ENCODE measurements at regions not wholly inside any gene's neighbourhood (a gene's known extent, or its start where the extent isn't known, plus 50 kb on each side); places are given as distances from the start of the nearest gene placed in this dataset.
"Not testable (repeated sequence)": the region's sequence is repeated elsewhere in the genome, so short reads cannot be mapped to it uniquely, and the experiment has no call there.

DNA sequence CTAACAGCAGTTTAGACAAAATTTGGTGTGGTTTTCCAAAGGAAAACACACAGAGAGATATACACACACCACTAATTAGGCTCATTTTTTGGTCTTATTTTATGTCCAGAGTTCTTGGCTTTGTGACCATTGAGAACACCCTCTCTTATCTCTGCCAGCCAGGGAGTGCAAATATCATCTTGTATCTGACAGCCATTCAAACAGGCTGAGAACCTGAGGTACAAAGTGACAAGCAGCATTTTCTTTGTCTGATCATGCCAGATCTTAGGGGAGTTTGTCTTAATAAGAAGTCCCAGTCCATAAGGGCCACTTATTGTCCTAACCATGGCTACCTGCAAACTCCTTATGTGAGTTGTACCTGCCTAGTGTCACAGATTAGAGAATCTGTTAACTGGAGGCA, 1165.2 kb downstream of the BRINP3 start:
- no peak for DNase-seq (ENCODE audit: low spot score)

DNA sequence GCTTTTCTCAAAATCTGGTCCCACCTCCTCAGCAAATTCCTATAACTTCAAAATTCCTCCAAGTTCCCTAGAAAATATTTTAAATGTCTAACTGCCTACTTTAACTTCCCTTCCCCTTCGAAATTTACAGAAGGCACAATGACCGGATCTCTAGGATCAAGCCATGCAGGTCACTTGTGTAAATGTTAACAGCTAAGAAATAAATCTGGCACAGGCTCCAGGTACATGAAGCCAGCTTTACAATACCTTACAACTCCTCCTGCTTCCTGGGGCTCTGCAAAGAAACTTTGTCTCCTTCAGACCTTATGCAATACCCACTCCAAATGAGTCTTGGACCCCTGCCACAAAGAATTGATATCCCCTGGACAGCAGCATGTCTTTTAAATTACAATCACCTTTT, 1164.2 kb downstream of the BRINP3 start:
- no peak for DNase-seq (ENCODE audit: low spot score)

DNA sequence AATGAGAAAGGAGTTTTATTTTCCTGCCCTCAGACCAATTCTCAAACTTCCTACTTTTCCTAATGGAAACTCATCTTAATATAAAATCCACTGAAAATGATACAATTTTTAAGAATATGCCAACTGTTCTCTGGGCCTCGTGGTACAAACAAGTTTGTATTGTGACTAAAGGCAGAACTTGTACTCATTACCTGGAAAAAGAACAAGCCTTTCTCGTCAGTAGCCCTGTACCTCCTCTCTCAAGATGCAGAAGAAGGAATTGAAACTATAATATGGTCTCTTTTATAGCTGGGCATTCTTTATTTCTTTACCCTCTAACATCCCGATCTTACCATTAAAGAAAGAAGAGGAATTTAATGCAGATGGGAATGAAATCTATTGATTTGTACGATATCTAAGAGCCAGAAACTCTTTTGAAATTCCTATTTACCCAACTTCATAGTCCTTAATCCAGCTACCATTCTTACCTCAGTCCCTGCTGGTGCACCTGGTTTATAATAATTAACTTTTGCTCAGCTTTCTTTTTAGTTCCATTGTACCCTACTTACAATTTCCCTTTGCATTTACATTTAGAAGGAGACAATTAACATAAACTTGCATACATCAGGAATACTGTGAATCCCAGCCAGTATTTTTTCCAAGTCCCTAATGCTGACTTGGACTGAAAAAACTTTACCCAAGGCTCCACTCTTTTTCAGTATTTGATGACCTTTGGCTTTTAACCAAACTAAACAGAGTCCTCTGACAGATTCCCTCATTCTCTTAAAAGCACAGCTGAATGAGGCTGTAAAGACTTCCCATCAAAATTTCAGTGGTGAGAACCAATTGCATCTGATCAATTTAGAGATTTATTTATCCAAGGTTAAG, 1162.4 kb downstream of the BRINP3 start:
- no peak for DNase-seq (ENCODE audit: low spot score)

DNA sequence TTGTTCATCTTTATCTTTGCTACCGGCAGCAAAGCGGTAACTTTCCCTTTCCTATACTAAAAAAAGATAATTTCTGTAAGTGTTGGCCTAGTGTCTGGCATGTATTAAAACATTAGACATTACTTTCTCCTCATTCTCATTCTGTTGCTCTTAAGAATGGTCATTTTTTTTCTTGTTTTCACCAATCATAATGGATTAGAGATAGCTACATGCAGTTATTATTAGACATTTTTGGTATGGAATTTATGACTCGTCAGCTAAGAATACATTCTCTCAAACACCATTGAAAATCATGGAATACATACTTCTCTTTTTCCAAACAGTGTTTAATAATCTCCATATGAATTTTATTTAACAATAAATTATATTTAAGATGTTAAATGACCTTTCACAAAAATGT, 1154.6 kb downstream of the BRINP3 start:
- DNase-seq (ENCODE audit: low spot score) = no peak

DNA sequence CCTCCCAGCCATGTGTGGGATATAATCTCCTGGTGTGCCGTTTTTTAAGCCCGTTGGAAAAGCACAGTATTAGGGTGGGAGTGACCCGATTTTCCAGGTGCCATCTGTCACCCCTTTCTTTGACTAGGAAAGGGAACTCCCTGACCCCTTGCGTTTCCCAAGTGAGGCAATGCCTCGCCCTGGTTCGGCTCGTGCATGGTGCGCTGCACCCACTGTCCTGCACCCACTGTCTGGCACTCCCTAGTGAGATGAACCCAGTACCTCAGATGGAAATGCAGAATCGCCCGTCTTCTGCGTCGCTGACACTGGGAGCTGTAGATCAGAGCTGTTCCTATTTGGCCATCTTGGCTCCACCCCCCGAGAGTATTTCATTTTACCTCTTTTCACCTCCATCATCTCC, 1146.6 kb downstream of the BRINP3 start:
- DNase-seq (ENCODE audit: low spot score) = not testable (repeated sequence)

DNA sequence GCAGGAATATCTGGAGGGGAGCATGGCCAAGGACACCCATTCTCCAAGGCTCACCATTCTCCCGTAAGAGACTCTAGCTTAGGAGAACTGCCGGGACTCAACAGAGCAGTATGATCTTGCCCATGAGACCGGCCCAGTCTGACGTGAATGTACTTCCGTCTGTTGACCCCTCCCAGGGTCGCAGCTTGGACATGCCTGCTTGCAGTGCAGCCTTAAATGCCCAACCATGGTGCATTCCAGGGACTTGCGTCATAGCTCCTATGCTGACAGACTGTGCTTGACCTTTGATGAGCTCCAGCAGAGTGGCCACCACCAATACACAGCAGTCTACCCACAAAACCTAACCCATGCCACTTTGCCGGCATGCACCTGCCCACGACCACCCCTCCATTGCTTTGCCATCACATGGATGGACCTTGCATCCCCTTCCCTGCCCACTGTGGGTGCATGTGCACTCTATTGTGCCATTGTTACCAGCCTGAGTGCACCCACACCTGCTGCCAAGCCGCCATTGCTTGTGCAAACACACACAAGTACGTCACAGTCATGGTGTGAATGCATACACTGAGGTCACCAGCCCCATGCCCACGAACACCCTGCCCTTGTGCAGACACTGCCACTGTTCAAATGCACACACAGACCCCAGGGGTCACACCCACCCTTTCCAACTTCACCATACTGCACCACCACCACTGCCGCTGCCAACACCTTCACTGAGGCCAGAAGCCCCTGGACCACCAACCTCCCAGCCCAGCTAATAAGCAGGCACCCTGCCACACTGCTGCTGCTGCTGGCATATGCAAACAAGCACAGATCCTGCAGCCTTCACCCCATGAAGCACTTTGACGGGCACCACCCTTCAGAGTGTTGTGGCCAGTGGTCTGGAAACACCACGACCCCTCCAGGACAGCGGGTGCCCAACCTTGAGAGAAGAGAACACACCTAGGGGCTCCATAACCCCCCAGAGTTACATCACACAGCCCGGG, 1141.3 kb downstream of the BRINP3 start:
- DNase-seq (ENCODE audit: low spot score) = no peak

DNA sequence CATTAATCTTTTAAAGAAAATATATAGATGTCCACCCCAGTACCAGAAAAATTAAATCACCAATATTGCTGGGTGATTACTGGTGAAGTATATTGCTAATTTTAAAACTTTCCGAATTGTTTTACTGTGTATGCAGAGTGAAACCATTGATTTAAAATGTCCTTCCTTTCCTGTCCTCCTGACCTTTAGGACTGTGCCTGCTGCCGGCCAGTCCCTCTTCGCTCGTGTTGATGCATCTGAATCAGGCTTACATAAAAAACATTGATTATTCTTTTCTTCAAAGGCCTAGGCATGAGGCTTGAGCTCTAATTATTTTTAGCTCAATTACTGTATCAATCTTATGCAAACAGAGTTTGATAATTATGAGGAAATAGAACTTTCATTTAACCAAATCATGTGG, 1128.1 kb downstream of the BRINP3 start:
- DNase-seq (ENCODE audit: low spot score) = no peak

DNA sequence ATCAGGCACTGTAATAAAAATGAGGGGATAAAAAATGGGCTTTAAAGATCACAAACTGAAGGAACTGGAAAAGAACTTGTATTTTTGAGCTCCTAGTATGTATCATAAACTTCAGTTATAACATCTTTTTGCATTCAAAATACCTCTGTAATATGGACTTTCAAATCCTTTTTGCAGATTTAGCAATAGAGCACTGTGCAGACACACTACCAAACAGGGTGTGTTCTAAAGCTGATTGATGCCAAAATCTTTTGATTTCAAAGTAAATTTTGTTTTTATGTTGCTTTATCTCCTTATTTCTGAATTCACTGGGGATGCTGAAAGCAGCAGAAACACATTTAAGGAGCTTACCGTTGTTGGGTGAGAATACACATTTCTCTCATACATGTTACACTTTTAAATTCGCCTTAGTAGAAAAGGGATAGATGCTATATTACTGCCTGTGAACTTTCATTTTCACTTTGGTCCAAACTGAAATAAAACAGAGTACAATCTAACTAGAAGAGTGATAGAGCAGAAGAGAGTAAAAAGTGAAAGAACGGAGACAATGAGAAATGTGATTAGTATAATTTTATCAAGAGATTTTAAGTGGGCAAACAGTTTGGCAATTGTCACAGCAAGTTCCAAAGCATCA, 1126.6 kb downstream of the BRINP3 start:
- DNase-seq (ENCODE audit: low spot score) = no peak

DNA sequence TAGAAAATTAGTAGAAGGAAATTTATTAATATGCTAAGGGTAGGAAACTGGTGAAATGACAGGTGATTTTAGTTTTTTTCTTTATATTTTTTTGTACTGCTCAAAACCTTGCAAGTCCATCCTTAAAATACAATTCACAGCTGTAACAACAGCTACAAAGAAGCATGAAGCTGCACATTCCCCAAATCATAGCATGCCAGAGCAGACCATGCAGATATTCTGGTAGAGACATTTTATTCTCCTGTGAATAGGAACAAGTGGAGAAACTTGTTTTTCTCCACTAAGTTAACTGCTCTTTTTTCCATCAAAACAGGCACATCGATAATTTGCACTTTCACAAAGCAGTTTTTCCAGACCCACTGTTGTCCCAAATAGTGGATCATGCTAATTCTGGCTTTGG, 1125.7 kb downstream of the BRINP3 start:
- DNase-seq (ENCODE audit: low spot score) = no peak

DNA sequence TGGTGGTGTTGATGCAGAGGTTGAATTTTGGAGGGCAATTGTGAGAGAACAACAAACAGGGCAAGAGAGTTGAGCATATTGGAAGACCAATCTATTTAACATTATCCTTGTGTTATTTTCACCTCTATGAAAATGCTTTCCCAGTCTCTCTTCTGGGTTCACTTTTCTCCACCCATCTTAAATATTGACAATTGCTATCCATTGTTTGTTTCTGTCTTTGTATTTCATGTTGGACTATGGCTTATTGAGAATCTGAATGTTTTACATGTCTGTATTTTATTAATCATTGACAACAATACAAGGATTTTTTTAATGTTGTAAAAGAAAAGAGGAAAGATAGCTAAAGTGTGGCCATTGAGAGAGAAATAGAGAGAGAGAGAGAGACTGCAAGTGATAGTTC, 1121.5 kb downstream of the BRINP3 start:
- no peak for DNase-seq (ENCODE audit: low spot score)

DNA sequence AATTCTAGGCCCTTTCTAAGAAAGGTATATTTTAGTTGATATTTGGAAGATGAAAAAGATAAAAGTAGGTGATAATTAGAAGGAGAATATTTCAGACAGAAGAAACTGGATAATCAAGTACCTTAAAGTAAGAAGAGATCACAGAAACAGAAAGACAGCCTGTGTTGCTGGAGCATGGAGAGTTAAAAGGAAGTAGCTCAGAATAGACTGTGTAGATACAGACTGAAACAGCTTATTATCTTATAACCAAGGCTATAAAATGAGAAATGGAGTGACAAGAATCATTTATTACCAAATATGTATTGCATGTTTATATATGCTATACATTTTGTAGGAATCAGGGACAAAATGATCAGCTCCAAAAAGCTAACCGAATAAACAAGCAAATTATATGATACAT, 1120.3 kb downstream of the BRINP3 start:
- DNase-seq (ENCODE audit: low spot score) = no peak

DNA sequence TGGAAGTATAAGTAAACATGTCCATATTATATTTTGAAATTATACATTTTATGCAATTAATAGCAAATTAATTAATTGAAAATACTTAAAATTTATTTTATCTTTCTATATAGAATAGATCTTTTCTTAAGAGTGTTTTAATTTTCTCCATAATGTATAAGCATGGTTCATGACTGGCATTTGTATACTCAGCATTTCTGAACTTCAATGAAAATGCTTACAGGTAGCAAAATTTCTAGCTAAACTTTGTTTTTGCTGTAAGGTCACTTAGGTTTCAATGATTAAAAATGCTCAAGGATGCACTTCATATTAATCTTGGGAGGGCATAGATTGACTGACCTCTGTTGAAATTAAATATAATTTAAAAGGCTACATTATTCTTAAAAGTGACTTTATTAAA, 1108.1 kb downstream of the BRINP3 start:
- DNase-seq (ENCODE audit: low spot score) = no peak

DNA sequence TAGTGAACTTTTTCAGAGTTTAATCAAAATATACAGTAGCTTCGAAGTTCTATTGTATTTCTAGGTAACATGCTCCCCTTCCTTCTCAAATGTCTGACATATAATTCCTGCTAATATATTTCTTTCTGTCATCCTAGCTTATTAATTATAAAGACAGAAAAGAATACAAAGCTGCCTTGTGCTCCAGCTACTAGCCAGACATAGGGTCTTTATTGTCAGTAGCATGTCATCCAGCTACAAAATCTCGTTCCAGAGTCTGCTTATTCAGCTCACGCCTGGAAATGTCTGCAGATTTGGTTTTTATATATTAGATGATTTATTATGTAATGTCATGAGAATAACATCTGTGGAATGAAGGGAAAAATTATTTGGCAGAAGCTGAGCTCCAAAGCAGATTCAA, 1102.8 kb downstream of the BRINP3 start:
- no peak for DNase-seq (ENCODE audit: low spot score)

DNA sequence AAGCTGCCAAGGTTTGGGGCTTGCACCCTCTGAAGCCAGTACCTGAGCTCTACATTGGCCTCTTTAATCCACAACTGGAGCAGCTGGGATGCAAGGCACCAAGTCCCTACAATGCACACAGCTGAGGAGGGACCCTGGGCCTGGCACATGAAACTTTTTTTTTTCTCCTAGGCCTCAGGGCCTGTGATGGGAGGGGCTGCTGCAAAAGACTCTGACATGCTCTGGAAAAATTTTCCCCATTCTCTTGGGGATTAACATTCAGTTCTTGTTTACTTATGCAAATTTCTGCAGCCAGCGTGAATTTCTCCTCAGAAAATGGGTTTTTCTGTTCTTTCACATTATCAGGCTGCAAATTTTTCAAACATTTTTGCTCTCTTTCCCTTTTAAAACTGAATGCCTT, 1072.2 kb downstream of the BRINP3 start:
- DNase-seq (ENCODE audit: low spot score) = no peak

DNA sequence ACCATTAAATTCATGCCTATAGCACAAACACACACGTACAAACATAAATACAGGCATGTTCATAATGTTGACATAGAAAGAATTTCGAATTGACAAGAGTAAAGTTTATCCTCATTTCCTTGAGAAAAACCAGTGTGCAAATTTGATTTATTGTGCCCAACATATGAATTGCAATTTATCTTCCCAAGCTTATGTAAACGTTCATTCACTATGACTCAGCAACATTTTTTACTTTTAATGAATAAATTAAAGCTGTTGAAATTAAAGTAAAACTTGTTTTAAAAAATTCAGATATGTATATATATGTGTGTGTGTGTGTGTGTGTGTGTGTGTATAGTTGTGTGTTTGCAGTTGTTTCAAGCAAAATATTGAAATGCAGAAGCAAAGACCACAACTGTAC, 1067.9 kb downstream of the BRINP3 start:
- DNase-seq (ENCODE audit: low spot score) = no peak

DNA sequence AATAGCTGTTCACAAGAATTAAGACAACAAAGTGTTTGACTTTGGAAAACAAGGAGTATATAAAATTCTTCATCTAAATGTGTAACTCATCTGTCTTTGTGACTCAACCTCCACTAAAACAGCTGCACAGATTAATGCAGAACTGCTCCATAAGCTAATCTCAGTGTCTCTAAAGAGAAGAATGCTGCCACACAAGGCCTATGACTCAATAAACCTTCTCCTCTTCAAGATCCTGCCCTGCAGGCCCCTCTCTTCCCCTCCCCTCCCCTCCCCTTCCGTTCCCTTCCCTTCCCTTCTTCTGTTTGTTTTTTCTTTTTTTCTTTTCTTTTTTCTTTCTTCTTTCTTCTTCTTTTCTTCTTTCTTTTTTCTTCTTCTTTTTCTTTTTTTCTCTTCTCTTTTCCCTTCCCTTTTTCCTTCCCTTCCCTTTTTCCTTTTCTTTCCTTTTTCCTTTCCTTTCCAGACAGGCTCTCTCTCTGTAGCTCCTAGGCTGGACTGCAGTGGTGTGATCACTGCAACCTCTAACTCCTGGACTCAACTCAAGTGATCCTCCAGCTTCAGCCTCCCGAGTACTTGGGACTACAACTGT, 1052.8 kb downstream of the BRINP3 start:
- DNase-seq (ENCODE audit: low spot score) = no peak

DNA sequence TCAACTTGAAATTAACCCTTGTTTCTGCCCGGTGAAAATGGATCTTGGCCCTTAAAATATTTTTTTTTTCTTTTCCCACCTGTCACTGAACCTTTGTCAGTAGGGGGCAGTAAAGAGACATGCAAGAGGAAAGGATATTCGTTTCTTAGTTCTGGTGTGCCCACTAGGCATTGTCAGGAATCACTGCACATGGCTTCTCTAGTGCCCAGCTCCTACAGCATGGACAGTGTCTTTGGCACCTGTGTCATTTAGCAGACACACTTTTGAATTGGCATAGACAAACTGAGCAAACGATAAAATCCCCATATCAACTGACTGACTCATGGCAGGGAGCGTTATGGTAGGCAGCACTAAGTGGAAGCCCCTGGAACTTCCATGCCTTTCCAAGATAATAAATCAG, 1048.1 kb downstream of the BRINP3 start:
- peak; percentile 5 for DNase-seq (ENCODE audit: low spot score)

DNA sequence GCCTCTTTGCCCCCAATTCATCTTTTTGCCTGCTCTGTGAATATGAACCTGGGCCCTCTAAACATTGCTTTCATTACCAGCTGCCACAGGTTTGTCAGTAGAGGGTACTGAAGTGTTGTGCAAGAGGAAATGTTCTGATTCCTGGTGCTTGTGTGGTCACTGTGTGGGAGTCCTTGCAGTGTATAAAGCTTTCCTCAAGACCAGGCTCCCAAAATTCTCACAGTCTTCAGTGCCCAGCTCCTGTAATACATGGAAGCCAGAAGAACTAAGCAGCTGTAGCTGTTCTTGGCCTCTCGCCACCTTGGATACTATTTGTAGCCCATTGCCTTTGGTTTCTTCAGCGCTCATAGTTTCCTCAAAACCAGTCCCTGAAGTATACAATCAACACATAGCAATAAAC, 1046.2 kb downstream of the BRINP3 start:
- DNase-seq (ENCODE audit: low spot score) = no peak

DNA sequence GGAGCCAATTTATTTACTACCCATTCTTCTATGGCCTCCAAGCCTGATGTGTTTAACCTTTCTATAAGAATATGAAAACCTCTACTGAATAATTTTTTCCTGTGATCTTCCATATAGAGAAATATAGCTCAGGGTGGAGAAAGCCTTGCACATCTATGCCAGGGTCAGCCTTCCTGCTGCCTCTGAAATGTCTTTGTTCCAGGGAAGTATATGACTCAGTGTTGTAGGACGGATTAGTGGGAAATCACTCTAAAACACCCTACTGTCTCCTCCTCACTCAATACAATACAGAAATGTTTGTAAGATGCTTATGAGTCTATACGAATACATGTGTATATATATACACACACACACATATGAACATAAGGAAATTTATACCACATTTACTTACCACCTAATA, 1044.9 kb downstream of the BRINP3 start:
- DNase-seq (ENCODE audit: low spot score) = no peak

DNA sequence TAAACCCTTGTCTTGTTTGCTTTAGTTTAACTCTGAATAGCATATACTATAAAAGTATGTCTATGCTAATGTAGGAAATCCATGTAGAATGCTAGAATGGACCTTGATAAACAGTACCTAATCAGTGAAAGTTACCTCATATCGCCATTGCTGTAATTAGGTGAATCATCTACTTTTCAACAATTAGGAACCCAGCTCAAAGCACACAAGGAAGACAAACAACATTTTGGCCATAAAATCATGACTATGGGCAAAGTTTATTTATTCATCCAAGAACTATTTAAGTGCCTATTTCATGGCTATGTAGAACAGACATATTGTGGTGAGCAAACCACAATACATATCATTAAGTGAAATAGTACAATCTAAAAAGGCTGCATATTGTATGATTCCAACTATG, 1043.2 kb downstream of the BRINP3 start:
- DNase-seq (ENCODE audit: low spot score) = no peak

DNA sequence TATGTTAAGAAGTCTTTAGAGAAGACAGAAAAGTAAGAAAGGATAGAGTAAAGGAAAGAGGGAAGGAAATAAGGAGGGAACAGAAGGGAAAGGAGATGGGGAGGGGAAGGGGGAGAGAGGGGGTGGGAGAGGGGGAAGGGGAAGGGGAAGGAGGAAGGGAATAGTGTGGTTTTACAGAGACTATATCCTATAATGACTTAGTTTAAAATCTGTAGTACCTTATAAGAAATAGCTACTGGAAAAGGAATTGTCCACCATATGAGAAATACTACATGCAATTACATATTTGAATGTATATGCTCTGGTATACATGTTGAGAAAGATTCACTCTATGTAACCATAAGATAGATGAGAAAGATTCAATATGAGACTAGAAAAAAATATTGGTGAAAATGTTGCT, 1042.3 kb downstream of the BRINP3 start:
- DNase-seq (ENCODE audit: low spot score) = no peak

DNA sequence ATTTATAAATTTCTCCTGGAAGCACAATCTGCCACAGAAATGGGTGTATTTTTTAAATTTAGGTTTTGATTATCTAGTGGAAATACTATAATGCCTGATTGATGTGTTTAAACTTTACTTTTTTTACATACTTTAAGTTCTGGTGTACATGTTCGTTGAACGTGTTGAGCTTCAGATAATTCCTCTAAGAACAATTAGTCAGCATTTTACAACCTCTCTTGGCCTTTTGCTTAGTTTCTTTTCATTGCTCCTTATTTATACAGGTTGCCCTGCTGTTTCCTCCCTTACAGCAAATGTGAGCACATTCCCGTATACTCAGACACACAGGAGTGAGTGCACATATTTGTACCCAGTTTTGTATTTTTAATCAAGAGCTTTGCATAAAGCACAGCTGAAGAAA, 1038.9 kb downstream of the BRINP3 start:
- no peak for DNase-seq (ENCODE audit: low spot score)

Data from SK-N-DZ (cell line).